HG02943 (cell line): ENCODE measurements at regions not wholly inside any gene's neighbourhood (a gene's known extent, or its start where the extent isn't known, plus 50 kb on each side); places are given as distances from the start of the nearest gene placed in this dataset.
"Not testable (repeated sequence)": the region's sequence is repeated elsewhere in the genome, so short reads cannot be mapped to it uniquely, and the experiment has no call there.

ENCODE experiments used
- ATAC-seq: cut with Tn5 transposase; IDR thresholded peaks from one replicate; pipeline ENCODE4 v1.9.1; 2021; ENCODE audit warnings: mild to moderate bottlenecking, low read depth, moderate library complexity; ENCODE audit not compliant: unreplicated experiment

DNA sequence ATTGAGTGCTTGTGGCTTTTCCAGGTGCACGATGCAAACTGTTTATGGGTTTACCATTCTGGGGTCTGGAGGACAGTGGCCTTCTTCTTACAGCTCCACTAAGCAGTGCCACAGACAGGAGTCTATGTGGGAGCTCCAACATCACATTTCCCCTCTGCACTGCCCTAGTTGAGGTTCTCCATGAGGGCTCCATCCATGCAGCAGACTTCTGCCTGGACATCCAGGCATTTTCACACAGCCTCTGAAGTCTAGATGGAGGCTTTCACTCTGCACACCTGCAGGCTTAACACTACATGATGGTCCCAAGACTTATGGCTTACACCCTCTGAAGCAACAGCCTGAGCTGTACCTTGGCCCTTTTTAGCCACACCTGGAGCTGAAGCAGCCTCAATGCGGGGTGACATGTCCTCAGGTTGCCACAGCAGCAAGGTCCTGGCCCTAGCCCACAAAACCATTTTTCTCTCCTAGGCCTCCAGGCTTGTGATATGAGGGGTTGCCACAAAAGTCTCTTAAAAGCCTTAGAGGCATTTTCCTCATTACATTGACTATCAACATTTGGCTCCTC is 552.2 kb downstream of the TFAP2A start:
- ATAC-seq: no peak

DNA sequence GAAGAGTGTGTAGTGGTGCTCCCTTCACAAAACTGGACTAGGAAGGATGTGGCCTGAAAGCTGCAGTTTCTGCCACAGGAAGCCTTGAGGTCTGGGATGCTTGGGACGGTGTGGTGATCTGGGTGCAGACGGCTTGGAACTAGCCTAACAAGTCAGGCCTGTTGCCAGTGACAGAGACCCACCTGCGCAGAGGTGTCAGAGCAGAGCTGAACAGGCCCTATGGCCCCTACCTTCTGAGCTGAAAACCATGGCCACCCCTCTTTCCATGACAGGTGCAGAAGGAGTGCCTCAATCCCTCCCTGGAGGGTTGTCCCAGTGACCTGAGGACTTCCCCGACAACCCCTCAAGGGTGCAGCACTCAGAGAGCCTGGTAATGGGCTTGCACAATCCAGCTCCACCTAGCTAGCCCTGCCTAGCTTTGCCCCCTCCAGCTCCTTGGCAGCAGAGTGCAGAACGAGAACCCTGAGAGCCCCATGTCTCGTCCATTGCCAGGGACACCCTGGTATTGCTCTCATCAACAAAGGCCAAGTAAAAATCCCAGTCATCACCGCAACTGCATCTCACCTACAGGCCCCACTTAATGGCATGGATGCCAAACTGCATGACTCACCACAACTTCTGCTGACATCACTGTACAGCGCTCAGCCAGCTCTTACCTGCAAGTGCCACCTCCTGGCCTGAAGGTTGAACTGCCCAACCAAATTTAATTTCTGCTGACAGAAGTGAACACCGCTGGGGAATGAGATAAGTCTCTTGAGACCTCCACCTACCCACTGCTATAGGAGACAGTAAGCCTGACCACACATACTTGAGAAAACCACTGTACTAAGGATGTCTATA is 563.1 kb downstream of the TFAP2A start:
- no peak for ATAC-seq

DNA sequence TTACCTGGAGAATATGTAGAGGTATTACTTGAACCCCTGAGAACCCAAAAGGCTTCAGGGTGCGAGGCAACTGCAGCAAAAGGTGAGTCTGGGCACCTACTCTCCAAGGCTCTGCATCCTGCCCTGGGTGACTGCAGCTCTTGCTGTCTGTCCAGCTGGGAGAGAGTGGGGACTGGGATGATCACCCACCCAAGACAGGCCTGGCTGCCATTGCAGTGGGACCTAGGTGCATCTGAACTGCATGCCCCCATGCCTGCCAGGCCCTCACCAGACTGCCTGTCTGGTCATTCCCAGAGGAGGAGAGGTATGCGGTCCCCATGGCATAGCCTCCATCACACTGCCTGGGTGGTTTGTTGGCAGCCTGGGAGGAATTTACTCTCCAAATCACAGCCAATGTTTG is 563.9 kb downstream of the TFAP2A start:
- ATAC-seq: no peak

DNA sequence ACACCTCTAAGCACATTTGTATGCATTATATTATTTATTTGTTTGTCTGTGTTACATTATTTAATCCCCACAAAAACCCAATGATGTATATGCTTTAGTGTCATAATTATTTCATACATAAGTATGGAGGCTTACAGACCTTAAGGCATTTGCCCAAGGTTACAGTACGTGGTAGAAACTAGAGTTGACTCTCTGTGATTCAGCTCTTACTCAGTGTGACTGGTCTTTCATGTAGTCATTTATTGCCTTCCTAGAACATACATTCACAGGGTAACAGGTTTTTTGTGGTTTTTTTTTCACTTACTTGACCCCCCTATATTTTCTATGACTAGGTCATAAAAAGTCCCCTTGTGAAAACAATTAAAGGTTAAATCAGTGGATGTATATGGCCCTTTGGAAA is 566.8 kb downstream of the TFAP2A start:
- no peak for ATAC-seq

DNA sequence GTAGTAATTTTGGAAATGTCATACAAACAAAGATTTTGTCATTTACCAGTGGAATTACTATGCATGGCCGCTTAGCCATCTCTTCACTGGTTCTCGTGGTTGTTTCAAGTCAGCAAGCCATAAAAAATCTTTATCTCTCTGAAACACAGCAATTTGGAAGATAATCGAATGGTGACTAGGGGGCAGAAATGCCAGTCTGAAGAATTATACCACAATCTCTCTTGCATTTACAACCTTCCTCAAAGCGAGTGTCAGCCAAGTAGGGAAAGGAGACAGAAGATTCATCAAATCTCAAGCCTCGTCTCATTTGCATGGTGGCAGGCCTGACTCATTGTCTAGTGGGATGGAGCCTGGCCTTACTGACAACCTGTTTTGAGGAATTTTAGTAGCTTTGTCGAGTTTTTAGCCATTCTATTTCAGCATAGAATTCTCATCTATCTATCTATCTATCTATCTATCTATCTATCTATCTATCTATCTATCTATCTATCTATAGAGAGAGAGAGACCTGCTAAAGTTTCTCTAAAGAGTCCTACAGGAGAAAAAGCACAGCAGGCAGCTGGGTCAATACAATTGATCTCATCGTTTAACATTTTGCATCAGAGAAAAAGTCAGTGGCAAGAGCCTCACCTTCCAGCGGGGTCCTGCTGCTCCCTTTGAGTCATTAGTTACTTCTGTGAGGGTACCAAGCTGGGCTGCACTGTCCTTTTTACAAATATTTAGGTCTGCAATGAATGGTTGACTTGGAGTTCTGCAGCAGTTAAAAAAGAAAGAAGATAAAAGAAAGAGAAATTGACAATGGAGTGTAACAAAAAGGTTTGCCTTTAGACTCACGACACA is 572.8 kb downstream of the TFAP2A start:
- no peak for ATAC-seq

DNA sequence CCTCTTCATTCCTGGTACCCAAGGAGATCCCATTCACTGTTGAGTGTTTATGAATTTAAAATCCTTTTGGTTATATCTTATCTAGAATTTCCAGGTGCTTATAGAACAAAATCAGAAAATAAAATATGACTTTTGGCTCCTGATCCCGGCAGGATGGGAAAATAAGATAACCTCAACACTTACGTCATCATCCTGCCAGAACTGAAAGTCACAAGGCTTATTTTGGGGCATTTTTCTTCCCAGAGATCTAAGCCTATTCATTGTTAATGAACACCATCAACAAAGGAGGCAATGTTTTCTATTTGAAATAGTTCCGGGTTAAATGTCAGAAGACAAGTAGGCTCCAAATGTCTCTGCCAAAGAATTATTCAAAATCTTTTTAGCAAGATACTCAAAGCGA is 580.6 kb downstream of the TFAP2A start:
- ATAC-seq: no peak

DNA sequence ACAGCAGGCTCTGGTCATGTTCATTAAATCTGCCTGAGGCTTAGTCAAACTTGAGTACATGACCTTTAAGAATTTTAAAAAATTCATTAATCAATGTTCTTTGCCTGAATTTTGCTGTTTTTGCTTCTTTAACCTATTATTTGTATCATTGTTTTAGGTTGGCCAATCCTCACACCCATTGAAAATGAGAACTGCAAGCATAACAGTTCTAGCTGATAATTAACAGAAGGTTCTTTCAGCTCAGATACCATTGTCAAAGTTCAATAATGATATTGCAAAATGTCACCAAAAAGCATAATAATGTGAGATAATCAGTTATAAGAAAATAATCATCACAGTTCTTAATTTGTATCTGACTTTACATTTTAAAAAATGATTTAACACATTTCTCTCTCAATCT is 583.1 kb downstream of the TFAP2A start:
- ATAC-seq: no peak

DNA sequence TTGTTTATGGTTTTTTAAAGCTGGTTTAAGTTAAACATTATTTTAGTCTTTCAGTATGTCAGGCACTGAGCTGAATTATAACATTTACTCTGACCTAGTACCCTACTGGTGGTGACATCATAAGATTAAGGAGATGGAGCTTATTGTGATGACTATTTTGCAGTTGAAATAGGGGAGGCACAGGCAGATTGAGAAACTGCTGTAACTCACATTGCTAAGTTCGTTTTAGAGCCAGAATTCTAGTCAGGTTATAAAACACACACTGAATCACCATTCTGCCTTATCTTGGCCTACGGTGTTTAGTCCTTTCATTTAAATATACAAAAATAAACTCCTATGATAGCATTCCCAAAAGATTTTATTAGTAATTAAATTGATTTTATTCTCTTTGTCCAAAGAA is 584.1 kb downstream of the TFAP2A start:
- ATAC-seq: no peak

DNA sequence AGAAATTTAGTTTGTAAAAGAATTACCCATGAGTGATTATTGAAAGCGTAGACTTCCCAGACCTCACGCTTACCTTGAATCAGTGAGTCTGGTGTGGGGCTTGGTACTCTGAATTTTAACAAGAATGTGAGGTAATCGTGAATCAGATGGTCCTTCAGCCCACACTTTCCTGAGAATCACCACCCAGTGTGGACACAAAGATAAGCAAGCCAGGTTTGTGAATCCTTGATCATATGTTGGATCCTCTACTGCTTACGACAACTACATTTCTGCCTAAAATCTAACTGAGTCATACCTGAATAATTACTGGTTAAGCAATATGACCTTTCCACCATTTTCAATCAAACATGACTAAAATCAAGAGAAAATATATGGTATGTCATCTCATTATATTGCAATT is 589.3 kb downstream of the TFAP2A start:
- ATAC-seq: no peak

DNA sequence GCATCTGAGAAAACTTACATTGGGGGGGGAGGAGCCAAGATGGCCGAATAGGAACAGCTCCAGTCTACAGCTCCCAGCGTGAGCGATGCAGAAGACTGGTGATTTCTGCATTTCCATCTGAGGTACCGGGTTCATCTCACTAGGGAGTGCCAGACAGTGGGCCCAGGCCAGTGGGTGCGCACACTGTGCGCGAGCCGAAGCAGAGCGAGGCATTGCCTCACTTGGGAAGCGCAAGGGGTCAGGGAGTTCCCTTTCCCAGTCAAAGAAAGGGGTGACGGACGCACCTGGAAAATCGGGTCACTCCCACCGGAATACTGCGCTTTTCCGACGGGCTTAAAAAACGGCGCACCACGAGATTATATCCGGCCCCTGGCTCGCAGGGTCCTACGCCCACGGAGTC is 604.1 kb downstream of the TFAP2A start:
- ATAC-seq: not testable (repeated sequence)

DNA sequence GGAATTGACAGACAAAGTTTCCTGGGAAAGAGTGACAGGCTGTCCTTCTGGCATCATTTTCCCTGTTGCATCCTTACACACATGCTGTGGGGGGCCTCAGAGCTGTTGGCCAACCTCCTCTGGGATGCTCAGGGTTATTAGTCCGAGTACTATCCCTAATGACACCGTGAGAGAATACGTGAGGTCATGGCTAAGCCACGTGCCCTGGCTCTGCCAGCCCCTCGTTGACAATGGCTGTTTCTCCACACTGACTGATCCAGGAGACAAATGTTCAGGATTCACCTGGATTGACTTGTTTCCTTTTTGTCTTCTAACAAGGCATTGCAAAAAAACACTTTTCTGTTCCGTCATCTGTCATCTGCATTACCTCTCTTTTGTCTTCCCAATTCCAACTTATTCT is 604.6 kb downstream of the TFAP2A start:
- ATAC-seq: no peak

DNA sequence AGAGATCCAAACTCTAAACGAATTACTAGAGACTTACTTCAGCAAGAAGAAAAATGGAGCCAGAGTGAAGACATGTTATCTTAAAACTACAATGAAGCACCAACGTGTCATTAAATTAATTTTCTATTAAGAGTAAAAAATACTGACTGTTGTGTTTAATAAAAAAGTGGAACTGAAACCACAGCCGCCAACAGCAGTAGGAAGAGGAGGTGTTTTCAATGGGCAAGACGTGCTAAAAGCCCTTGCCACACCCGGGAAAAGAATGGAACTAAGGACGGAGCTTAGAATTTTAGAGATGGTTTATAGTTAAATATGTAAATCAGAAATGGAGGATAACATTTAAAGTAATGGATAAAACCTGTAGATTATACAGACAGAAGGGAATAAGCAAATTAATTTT is 608.7 kb downstream of the TFAP2A start:
- no peak for ATAC-seq

DNA sequence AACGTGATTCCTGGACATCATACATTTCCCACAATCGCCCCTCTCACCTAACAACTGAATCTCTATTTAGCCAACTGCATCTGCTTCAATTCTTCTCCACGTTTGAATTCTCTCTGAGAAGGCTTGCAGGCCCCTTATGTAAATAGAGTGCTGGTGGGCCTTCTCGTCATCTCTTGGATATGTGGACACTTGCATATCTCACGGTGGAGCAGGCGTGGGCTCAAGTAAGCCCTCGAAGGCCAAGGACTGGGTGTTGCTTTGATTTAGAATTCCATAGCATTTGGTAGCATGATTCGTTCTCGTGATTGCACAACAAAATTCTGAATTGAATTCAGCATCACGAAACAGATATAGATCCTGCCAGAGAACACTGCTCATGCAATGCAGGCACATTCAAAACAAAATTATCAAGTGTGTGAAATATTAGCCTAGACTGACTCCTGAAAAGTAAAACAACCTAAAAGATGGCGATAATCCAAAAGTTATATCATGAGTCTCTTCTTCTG is 613.6 kb downstream of the TFAP2A start:
- ATAC-seq: no peak

DNA sequence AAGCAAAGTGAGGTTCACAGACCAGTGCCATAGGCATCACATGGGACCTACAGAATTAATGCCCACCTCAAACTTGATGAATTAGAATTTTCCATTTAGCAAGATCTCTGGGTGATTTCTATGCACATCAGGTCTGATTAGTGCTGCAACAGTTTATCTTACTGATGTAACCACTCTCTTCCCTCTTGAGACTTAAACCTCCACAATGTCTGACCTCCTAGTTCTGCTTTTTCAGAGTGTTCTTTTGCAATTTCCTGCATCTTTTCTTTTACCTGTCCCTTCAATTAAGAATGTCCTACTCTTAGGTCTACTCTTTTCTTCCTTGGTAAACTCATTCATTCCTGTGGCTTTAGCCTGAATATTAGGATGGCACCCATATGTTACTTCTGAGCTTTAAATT is 615.3 kb downstream of the TFAP2A start:
- no peak for ATAC-seq

DNA sequence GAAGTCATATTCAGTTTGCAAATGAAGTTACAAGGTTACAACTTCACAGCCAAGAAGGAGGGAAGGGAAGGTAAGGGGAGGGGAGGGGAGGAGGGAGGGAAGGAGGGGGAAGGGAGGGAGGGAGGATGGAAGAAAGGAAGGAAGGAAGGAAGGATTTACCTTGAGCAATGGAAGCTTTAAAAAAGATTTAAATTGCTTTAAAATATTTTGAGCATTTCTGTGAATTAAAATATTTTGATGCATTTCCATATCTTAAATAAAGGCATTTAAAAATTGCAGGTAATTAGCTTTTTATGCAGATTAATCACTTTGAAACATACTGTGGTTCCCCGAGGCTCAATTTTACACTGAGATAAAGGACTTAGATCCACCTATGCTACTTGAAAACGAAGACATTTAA is 618.0 kb downstream of the TFAP2A start:
- no peak for ATAC-seq

DNA sequence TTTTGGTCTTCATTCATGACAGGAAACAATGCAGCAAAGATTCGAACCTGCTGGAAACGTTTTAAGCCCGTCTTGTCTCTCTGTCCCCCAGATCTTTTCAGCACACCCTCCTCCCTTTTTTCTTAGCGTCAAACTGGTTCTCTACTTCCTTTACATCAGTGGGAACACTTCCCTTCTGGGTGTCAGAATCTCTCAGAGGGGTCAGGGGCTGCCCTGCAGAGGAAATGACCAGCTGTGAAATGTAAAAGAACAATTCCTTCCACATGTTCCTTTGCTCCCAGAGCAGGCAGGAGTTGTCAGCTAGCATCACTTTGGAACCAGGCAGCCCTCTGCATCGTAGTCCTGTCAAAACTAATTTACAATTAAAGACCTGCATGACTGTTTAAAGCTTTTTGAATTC is 619.0 kb downstream of the TFAP2A start:
- no peak for ATAC-seq

DNA sequence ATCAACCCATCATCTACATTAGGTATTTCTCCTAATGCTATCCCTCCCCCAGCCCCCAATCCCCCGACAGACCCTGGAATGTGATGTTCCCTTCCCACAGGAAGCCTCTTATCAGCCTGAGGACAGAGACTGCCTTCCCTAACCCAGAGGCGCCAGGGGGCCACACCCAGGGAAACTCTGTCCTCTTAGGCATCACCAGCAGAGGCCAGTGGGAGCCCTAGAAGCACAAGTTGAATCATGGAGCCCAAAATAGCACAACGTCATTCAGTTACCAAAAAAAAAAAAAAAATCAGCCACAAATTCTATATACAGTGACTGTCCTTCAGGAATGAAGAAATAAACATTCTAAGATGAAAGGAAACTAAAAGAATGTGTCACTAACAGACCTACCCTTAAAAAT is 625.7 kb downstream of the TFAP2A start:
- no peak for ATAC-seq

DNA sequence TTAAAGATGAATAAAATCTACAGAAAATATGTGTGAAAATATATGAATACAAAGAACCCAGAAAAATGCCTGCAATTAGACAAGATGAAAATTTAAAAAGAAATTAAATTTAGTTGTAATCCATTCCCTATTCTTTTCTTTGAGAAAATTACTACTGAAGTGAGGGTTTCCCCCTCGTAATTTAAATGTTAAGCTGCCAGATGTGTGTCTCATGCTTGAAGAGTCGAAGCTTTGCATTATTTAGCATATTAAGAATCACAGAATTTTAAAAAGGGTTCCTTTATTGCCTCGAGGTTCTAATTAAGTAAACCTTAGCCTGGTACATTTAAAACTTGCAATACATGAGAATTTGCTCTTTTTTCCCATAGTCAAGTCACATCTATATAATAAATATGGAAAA is 630.1 kb downstream of the TFAP2A start:
- no peak for ATAC-seq

DNA sequence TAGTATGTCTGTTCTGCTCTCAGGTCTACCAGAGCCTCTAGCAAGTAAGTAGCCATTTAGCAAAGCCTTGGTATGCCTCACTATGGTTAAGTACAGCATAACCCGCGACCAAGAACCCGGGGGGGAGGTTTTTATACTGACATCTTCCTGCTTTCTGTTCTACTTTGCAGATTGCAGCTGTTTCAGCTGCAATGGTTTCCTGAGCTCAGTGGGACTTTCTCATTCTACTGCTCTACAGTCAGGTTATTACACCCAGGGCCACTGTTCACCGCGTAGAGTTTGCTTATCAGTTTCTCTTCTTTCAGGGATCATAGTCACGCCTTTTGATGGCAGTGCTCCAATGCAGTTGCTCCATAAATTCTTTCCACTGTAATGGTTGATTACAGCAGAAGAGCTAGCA is 631.3 kb downstream of the TFAP2A start:
- no peak for ATAC-seq

DNA sequence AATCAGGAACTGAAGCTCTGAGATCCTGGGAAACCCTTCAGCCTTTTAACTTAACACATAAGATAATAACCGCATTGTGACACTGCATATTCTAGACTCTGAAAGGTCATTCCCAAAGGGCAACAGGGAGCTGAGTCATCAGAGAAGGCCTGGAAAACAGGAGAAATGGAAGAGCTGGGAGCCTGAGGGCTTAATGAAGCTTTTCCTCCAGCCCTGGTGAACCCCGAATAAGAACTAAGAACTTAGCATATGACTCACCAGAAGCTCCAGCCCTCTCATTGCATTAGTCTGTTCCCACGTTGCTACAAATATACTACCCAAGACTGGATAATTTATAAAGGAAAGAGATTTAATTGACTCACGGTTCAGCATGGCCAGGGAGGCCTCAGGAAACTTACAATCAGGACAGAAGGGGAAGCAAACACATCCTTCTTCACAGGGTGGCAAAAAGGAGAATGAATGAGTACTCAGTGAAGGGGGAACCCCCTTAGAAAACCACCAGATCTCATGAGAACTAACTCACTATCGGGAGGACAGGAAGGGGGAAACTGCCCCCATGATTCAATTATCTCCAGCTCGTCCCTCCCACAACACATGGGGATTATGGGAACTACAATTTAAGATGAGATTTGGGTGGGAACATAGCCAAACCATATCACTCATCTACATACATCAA is 648.5 kb downstream of the TFAP2A start:
- no peak for ATAC-seq

DNA sequence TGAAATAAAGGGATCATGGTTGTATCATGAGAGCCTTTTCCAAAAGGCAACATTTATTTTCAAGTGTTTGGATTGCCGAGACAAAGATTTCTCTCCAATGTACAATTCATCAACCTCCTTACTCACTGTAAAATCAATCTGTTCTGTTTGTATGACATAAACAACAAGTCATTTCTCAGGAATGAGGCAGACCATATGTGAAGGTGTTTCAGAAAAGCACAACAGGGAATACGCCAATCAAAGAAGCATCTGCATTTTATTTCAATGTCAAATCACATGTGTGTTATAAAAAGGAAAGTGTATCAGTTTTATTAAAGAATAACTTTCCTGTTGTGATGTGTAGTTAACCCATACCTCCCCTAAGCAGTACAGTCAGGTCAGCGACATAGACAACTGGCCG is 653.7 kb downstream of the TFAP2A start:
- no peak for ATAC-seq
